GM21367 (cell line): ENCODE measurements at regions not wholly inside any gene's neighbourhood (a gene's known extent, or its start where the extent isn't known, plus 50 kb on each side); places are given as distances from the start of the nearest gene placed in this dataset.
"Not testable (repeated sequence)": the region's sequence is repeated elsewhere in the genome, so short reads cannot be mapped to it uniquely, and the experiment has no call there.

ENCODE experiments used
- ATAC-seq: cut with Tn5 transposase; IDR thresholded peaks from one replicate; pipeline ENCODE4 v1.9.1; 2021; ENCODE audit not compliant: unreplicated experiment

DNA sequence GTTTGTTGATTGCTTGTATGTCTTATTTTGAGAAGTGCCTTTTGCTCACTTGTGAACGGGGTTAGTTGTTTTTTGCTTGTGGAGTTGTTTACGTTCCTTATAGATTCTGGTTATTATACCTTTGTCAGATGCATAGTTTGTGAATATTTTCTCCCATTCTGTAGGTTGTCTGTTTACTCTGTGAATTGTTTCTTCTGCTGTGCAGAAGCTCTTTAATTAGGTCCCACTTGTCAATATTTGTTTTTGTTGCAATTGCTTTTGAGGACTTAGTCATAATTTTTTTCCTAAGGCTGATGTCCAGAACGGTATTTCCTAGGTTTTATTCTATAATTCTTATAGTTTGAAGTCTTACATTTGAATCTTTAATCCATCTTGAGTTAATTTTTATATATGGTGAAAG lies 285.3 kb upstream of the GADL1 start:
- ATAC-seq, result no peak

DNA sequence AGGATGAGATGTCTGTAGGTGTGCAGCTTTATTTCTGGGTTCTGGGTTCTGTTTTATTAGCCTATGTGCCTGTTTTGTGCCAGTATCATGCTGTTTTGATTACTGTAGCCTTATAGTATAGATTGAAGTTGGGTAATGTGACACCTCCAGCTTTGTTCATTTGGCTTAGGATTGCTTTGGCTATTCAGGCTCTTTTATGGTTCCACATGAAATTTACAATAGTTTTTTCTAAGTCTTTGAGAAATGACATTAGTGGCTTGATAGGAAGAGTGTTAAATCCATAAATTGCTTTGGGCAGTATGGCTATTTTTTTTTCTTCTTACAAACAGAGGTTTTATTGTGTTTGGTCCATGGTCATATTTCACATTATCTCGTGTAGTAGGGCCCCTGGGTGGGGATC lies 285.8 kb upstream of the GADL1 start:
- no peak for ATAC-seq

DNA sequence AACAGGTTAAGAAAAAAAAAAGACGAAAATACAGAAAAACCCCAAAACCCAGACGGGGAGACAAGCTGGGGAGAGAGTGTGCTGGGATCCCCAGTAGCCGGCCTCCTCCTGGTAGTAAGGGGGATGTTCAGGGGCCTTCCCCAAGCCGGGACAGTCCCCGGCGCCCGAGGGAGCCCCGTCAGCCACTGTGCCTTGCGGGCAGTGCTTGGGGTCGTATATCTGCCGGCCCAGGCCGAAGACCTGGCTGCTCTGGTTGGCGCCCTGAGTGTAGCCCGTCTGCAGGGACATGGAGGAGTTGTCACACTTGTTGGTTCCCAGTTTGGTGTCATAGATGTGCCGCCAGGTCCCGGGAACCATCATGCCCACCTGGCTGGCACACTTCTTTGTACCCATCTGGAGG lies 287.2 kb upstream of the GADL1 start:
- no peak for ATAC-seq

DNA sequence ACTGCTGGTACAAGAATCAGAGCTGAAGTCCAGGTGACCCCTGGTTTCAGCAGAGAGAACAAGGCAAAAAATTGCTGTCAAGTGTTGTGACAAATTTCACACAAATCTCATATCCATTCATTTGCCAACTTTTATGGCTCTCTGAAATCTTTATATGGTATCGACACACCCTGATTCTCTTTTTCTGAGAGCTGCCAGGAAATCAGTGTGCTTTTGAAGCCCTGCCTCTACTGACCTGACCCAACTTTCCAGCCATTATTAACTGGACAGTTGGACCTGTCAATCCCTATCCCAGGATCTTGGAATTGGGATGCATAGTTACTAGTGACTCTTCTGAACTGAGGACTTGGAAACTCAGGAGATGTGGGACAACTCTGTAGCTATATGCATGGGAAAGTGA lies 288.2 kb upstream of the GADL1 start:
- ATAC-seq, result no peak

DNA sequence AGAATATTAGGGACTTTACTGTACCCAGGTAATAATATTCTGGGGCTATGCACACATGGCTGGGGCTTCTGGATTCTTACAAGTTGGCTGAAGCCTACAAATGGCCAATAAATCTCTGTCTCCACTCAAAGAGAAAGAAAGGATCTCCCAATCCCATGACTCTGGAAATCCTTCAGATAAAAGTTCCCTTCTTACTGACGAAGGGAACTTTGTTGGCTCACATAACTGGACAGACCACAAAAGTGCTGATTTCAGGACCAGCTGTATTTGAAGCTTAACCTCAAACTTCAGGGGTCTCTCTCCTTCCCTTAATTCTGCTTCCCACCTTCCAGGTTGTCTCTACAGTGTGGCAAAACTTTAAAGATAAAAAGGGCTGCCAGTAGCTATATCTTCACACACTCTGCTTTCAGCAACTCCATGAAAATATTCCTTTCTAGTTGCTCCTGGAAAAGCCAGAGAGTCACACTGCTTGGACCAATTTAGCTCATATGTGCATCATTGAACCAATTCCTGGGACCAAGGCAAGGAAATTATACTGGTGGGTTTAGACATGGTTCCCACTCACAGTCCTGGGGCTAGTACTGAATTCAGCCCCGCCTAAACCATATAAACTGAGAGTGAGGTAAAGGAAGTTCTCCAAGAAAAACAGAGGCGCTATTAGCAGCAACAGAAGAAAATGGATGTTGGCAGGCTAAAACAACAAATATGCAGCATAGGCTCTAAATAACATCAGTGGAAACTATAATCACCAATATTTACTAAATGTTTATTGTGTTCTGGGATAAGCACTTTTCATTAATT lies 290.0 kb upstream of the GADL1 start:
- ATAC-seq, result no peak

DNA sequence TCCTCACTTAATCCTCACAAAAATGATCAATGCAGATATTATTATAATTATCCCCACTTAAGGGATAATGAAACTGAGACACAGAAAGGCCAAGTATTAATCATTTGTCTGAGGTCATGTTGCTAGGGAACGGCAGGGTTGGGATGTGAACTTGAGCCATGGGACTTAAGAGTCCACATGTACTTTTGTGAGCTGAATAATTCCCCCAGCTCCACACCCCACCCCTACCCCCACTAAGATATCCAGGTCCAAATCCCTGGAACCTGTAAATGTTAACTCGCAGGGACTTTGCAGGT lies 290.5 kb upstream of the GADL1 start:
- no peak for ATAC-seq

DNA sequence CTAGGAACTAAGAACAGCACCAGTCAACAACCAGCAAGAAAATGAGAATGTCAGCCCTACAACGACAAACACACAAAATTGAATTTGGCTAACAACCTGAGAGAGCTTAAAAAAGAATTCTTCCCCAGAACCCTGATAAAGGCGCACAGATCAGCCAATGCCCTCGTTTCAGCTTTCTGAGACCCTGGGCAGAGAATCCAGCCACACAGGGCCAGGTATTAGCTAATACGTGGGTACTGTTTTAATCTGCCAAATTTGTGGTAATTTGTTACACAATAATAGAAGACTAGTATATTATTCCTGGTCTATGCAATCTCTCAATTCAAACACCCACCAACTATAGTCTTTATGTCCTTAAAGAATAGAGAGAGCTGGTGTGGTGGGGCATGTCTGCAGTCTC lies 291.6 kb upstream of the GADL1 start:
- ATAC-seq, result no peak

DNA sequence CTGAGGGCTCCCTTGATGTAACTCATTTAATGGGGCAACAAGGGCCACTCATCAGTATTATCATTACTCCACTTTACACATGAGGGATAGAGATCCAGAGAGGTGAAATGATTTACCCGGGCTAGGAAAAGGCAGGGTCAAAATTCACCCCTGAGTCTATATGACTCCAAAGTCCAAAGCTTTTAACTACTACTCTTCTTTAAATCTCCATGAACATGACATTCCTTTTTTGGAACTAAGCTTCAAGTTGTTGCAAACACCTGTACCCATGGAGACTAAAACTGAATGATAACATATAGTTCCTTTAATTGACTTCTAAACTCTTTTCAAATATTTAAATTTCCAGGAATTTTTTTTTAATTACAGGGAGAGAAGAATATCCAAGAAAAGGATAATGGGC lies 292.9 kb upstream of the GADL1 start:
- ATAC-seq, result no peak

DNA sequence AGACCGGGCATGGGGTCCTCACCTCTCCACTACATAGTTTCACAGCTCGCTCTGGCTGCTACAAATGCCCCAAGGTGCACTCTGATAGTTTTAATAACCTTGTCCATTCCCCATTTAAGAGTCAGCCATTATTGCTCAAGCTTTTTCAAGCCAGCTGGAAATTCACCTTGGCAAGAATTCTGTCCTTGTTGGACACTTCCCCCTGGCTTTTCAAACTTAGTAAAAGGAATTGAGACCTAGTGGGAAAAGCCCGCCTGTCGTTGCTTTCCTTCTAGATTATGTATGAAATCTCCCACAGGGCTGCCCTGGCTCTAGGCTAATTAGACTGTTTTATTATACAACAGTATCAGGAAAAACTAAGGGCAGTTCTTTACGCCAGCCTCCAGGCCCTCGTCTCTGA lies 293.7 kb upstream of the GADL1 start:
- no peak for ATAC-seq

DNA sequence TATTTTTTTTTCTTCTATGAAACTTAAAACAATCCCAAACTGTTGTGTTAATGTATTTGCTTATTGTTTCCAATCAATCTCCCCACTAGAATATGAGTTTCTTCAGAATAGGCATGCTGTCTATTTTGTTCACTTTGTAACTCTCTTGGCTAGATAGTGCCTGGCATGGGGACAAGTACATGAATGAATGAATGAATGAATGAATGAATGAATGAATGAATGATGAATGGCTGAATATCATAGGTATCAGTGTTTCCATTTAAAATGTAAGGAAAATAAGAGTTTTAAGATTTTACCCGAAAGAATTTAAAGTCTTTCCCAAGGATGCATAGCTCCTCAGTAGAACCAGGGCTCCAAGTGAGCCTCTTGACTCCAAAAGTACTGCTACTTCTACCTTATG lies 294.9 kb upstream of the GADL1 start:
- ATAC-seq, result no peak

DNA sequence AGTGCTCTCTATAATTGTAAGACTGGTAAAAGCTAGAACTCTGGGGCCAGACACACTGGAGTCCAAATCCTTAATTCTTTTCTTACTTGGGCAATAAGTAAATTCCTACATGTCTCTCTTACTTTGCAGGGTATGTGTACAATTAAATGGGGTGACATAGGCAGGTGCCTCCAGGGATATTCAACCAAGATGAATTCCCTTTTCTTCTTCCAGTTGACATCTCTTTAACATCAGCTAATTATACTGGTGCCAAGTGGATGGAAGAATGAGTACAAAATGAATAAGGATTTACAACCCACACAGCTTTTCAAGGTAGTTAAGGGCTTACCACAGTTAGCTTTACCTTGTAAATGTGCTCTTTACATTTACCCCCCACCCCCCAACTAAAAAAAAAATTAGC lies 295.5 kb upstream of the GADL1 start:
- ATAC-seq, result no peak

DNA sequence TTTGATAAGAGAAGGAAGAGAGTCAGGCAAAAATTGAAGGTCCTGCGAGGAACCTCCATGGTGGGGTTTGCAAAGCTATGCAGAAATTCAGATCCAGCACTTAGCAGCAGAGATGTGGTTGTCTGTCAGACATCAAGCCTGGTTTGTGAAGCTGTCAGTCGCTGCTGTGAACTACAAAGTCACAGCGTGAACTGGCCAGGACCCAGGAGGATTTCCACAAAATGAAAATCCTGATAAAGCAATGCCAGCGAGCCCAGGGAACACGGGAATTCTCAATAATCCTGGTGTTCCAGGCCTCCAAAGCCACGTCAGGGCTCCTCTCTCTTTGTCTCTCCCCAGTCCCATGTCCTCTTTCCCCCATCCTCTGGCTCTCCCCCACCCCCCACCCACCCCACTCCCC lies 296.9 kb upstream of the GADL1 start:
- ATAC-seq, result no peak

DNA sequence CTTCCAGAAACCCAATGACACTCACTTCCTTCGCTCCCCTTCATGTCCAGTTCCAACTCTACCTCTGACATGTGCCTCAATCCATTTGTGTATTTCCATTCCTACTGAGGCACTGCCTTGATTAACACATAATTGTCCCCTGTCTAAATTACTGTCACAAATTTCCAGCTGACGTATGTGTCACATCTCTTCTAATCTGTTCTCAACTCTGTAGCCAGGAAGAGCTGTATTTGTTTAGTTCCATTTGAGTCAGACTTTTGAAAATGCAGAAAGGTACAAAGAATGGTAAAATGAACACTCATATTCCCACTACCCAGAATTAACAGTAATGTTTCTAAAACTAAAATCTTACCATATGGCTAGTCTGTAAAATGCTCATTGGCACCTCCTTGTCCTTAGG lies 299.0 kb upstream of the GADL1 start:
- ATAC-seq, result no peak

DNA sequence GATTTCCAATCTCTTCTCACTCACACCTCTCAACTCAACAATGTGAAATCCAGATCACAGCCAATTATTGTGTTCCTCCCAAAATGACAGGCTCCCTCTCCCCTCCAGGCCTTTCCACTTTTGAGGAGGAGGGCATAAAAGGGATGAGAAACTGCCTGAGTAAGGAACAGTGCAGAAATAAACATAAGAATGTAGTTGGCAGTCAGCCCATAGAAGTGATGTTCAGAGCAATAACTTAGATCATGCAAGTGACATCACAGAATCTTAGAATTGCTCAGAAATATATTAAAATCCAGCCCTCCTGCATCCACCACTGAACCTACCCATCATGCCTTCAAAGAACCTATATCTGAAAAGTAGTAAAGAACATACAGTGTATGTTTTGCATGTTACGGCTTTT lies 299.4 kb upstream of the GADL1 start:
- no peak for ATAC-seq

DNA sequence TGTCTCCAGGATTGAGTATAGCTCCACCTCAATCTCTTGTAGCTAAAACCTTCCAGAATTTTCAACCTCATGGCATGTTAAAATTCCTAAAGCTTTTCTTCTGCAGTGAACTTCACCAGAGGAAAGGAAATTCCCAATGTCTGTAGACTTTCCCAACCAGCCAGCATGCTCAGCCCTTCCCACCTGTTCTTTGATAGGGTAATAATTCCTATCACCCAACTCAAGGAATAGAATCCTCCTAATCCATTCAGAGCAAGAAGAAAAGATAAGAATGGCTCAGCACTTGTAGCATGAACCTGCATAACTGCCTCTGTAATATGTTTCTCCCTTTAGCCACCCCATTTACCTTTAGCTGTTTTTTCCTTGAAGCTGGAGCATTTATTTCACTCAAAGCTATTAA lies 301.8 kb upstream of the GADL1 start:
- ATAC-seq, result no peak

DNA sequence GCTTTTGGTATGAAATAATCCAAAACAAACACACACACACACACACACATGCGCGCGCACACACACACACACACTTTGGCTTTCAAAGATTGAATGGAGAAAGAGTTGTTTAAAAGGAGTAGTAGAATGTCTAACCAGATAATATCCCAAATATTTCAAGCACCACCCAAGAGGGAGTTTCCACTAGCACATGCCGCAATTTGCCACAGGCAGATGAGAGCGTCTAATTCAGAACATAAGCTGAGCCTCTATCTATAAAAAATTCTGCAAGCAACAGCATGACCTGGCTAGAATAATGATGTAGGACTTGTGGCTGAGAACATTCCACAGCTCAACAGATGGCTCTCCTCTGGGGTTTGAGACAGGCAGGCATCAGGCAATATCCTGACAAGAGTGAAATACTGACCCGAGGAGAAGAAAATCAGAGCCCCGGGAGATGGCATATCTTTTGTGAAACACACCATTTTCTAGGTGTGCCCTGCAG lies 302.5 kb upstream of the GADL1 start:
- ATAC-seq, result no peak

DNA sequence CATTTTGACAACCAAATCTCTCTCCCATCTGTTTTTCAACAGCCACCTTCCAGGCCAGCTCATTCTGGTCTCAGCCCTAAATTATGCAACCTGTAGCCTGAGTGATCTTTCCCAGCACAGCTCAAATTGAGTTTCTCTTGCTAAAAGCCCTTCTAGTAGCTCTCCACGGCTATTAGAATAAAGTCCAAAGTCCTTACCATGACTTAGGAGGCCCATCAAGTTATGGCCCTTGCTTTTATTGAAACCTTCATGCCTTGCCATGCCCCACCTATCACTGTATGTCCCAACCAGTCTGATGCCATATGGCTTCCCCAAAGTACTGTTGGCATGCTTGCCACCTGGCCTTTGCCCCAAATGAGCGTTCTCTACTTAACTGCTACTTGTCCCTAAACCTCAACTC lies 303.5 kb upstream of the GADL1 start:
- no peak for ATAC-seq

DNA sequence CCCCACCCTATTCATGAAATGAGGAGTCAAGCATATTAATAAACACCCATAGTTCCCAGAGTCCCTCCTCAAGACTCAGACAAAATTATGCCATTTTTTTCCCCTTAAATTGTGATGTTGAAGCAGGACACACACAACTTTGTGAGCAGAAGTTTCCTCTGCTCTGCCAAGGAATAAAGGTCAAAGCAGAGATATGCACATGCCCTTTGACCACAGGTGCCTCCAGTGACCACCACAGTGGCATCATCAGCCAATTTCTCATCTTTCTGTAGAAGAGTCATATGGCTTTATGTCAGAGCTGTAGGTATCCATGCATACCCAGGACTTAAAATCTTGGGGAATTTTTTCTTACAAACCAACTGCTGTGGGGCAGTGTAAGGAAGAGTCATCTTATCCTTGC lies 304.4 kb upstream of the GADL1 start:
- ATAC-seq, result no peak

DNA sequence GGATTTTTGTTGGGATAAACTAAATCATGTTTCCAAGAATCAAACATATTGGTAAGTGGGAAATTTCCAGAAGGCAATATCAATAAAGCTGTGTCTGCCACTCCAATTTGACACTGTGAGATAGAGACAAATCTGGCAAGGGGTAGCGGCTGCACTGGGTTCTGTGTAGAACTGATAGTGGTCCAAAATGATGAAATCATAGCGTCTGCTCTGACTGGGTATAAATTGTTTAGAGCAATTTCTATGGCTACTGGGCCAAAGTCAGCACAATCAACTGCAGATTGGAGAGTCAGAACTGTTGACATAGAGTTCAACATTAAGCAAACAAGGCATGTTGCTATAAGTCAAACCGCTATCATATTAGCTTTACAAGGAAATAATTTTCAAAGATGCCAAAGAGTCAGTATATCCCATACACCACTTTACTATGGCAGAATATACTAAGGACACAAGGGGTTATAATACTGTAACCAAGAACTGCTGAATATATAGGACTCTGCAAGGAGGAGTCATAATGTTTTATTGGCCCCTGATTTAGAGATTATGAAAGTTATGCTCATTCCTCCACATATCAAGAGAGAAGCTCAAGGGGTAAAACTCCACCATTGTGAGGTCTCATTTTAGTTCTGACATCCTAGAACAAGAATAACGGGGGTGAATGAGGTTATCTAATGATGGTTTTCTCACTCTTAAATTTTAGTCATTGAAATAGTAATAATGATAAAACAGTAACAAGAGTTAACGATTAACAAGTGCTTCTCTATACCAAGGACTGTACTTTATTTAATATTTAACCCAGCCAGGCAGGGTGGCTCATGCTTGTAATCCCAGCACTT lies 309.7 kb upstream of the GADL1 start:
- ATAC-seq, result no peak

DNA sequence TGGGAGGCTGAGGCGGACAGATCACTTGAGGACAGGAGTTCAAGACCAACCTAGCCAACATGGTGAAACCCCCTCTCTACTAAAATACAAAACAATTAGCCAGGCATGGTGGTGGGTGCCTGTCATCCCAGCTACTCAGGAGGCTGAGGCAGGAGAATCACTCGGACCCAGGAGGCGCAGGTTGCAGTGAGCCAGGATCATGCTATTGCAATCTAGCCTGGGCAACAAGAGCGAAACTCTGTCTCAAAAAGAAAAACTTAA lies 310.3 kb upstream of the GADL1 start:
- not testable (repeated sequence) for ATAC-seq

DNA sequence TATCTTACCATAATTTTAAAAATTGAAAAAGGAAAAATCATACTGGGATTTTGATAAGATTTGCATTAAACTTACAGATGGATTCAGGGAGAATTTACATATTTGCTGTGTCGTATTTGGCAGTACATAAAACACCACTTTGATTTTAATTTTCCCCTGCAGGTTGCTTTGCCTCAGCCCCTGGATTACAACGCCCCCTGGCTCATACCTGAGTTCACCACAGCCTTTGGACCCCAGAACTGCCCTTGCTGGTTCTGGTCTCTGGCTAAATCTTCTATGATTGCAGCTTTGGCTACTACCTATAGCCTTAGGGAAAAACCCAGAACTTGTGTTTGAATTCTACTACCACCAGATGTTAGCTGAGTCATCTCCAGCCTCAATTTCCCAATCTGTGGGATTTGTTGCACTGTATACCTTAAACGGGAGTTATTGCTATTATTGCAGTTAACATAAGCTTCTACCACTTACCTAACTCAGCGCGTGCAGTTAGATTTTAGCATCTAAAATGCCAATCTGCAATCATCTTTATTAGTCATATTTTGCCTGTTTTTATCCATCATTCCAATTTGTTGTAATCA lies 315.7 kb upstream of the GADL1 start:
- no peak for ATAC-seq

DNA sequence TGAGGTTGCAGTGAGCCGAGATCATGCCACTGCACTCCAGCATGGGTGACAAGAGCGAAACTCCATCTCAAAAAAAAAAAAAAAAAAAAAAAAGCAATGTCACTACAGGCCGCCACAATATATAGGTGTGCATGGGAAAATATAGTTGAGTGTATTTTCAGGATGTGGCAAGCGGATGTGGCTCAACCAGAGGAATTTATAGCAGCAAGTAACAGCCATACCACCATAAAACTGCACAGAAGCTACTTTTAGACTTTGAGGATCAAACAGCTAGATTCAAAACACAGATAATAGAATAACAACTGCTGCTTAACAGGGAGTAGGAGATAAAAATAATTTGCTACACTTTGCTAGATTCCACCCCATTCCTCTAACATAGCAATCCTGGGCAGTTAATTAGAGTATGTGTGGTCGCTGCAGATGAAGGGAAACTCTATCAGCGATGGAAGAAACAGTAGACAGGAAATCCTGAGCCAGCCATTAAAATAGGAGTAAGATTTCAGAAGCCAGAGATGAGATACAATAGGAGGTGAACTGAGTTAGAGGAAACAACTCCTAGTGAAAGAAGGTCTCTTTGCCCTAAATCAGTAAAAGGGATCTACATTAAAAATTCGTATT lies 318.7 kb upstream of the STT3B start:
- peak; percentile 73 for ATAC-seq
